IMR-90 (cell line): ENCODE measurements at regions not wholly inside any gene's neighbourhood (a gene's known extent, or its start where the extent isn't known, plus 50 kb on each side); places are given as distances from the start of the nearest gene placed in this dataset.

Source experiments
- ATAC-seq: fragments of 200-7000 bp; cut with Tn5 transposase; 2 replicates; pipeline ENCODE4 v1.9.1; 2020; ENCODE audit warnings: low read depth, mild to moderate bottlenecking, moderate library complexity
- BruUV-seq: library from RNA; stranded (reverse); fragments of 400-500 nt; replicated peaks from 2 replicates; lab custom pipeline; 2021; lab: Mats Ljungman, UMichigan
- CTCF ChIA-PET: fragments of 300-600 bp; formaldehyde crosslinking; extraction: SDS; loops from one replicate; lab custom pipeline; 2021; ENCODE audit warnings: antibody characterized with exemption; lab: Yijun Ruan, JAX
- POLR2A ChIA-PET: fragments of 300-600 bp; sonication (Branson Sonifier 250); formaldehyde crosslinking; loops from one replicate; lab custom pipeline; 2022; ENCODE audit warnings: antibody characterized with exemption; ENCODE audit not compliant: unreplicated experiment; lab: Charles Lee
- DNase-seq: peaks from one replicate; pipeline ENCODE4 v3.0.0; 2013
- H2AFZ ChIP-seq: replicated peaks from 2 replicates; pipeline ENCODE3; 2013; ENCODE audit warnings: low read length, mild to moderate bottlenecking; ENCODE audit not compliant: poor library complexity
- H2AK5ac ChIP-seq: 2 replicates; pipeline ENCODE4 v1.6.1; 2013; ENCODE audit warnings: low read depth, low read length, inconsistent platforms
- H2AK9ac ChIP-seq: replicated peaks from 2 replicates; pipeline ENCODE3; 2013; ENCODE audit warnings: mild to moderate bottlenecking, low read depth, low read length, moderate library complexity; ENCODE audit not compliant: poor library complexity
- H2BK120ac ChIP-seq: 2 replicates; pipeline ENCODE4 v1.6.1; 2013; ENCODE audit warnings: low read depth, low read length, inconsistent platforms
- H2BK15ac ChIP-seq: 3 replicates; pipeline ENCODE4 v1.6.1; 2013; ENCODE audit warnings: low read depth, low read length, inconsistent platforms
- H2BK20ac ChIP-seq: 2 replicates; pipeline ENCODE4 v1.6.1; 2013; ENCODE audit warnings: low read depth, mild to moderate bottlenecking, inconsistent platforms, low read length, moderate library complexity
- H2BK5ac ChIP-seq: 2 replicates; pipeline ENCODE4 v1.6.1; 2013; ENCODE audit warnings: mild to moderate bottlenecking, low read depth, low read length, inconsistent platforms; ENCODE audit not compliant: poor library complexity, severe bottlenecking
- H3K14ac ChIP-seq: replicated peaks from 2 replicates; pipeline ENCODE4 v1.6.1; 2013; ENCODE audit warnings: low read depth, low read length, inconsistent platforms
- H3K18ac ChIP-seq: 2 replicates; pipeline ENCODE4 v1.6.1; 2013; ENCODE audit warnings: low read depth, low read length, control low read depth
- H3K23ac ChIP-seq: 2 replicates; pipeline ENCODE4 v1.6.1; 2013; ENCODE audit warnings: low read depth, low read length, inconsistent platforms
- H3K27ac ChIP-seq: 2 replicates; pipeline ENCODE4 v1.5.1; 2013; ENCODE audit warnings: mild to moderate bottlenecking, control low read depth, low read length; ENCODE audit not compliant: insufficient read depth
- H3K27me3 ChIP-seq: 2 replicates; pipeline ENCODE4 v1.6.1; 2013; ENCODE audit warnings: low read length; ENCODE audit not compliant: control insufficient read depth, insufficient read depth
- H3K36me3 ChIP-seq: 2 replicates; pipeline ENCODE4 v1.6.1; 2013; ENCODE audit warnings: low read length, mixed read lengths; ENCODE audit not compliant: control insufficient read depth, insufficient read depth
- H3K4ac ChIP-seq: 2 replicates; pipeline ENCODE4 v1.6.1; 2013; ENCODE audit warnings: low read depth, low read length, inconsistent platforms
- H3K4me1 ChIP-seq: 2 replicates; pipeline ENCODE4 v1.6.1; 2013; ENCODE audit warnings: low read length, mixed read lengths; ENCODE audit not compliant: control insufficient read depth, insufficient read depth
- H3K4me2 ChIP-seq: 2 replicates; pipeline ENCODE4 v1.6.1; 2013; ENCODE audit warnings: low read depth, mild to moderate bottlenecking, control low read depth, low read length, moderate library complexity
- H3K4me3 ChIP-seq: 2 replicates; pipeline ENCODE4 v1.5.1; 2013; ENCODE audit warnings: low read depth, mild to moderate bottlenecking, control low read depth, low read length, moderate library complexity; ENCODE audit not compliant: insufficient read depth
- H3K56ac ChIP-seq: 2 replicates; pipeline ENCODE4 v1.6.1; 2013; ENCODE audit warnings: low read length, inconsistent platforms; ENCODE audit not compliant: insufficient read depth; ENCODE audit errors: extremely low read depth
- H3K79me1 ChIP-seq, 2 experiments: 2 replicates each; pipeline ENCODE4 v1.6.1; 2013; ENCODE audit warnings: low read length in 2 of 2, inconsistent platforms in 1 of 2, low read depth in 1 of 2
- H3K9ac ChIP-seq: 2 replicates; pipeline ENCODE4 v1.6.1; 2013; ENCODE audit warnings: low read depth, low read length, control low read depth
- H3K9me1 ChIP-seq: 2 replicates; pipeline ENCODE4 v1.6.1; 2013; ENCODE audit warnings: low read length, inconsistent platforms; ENCODE audit not compliant: insufficient read depth
- H3K9me3 ChIP-seq: 2 replicates; pipeline ENCODE4 v1.6.1; 2013; ENCODE audit warnings: low read length; ENCODE audit not compliant: control insufficient read depth, insufficient read depth
- H4K20me1 ChIP-seq: 2 replicates; pipeline ENCODE4 v1.6.1; 2013; ENCODE audit warnings: low read length, inconsistent platforms; ENCODE audit not compliant: insufficient read depth
- H4K5ac ChIP-seq: 2 replicates; pipeline ENCODE4 v1.6.1; 2013; ENCODE audit warnings: mild to moderate bottlenecking, low read depth, low read length, control low read depth
- H4K8ac ChIP-seq, 2 experiments: 2 replicates each; pipeline ENCODE4 v1.6.1; 2013; ENCODE audit warnings: low read depth in 2 of 2, low read length in 2 of 2, control low read depth in 1 of 2, inconsistent platforms in 1 of 2
- H4K91ac ChIP-seq: 2 replicates; pipeline ENCODE4 v1.6.1; 2013; ENCODE audit warnings: low read depth, low read length, inconsistent platforms; ENCODE audit not compliant: insufficient read depth
- BHLHE40 ChIP-seq: fragments of 150-350 bp; IDR thresholded peaks from 2 replicates; pipeline ENCODE4 v1.6.1; 2016; ENCODE audit warnings: mild to moderate bottlenecking, low read depth, low read length
- CEBPB ChIP-seq: IDR thresholded peaks from 2 replicates; pipeline ENCODE4 v1.6.1; 2012; ENCODE audit warnings: low read depth, low read length, improper control_type of control experiment
- CTCF ChIP-seq: conservative IDR thresholded peaks from 2 replicates; pipeline ENCODE4 v1.5.1; 2012; ENCODE audit warnings: mild to moderate bottlenecking, low read depth, low read length, improper control_type of control experiment
- FOS ChIP-seq: fragments of 150-350 bp; IDR thresholded peaks from 2 replicates; pipeline ENCODE4 v1.6.1; 2016; ENCODE audit warnings: low read depth, low read length
- MAFK ChIP-seq: IDR thresholded peaks from 2 replicates; pipeline ENCODE4 v1.6.1; 2012; ENCODE audit warnings: low read depth, low read length, improper control_type of control experiment
- MAZ ChIP-seq: IDR thresholded peaks from 2 replicates; pipeline ENCODE4 v1.6.1; 2012; ENCODE audit warnings: low read depth, mild to moderate bottlenecking, low read length, improper control_type of control experiment, moderate library complexity, borderline replicate concordance
- MXI1 ChIP-seq: IDR thresholded peaks from 2 replicates; pipeline ENCODE4 v1.6.1; 2012; ENCODE audit warnings: low read depth, mild to moderate bottlenecking, low read length, moderate library complexity, borderline replicate concordance
- POLR2A ChIP-seq: IDR thresholded peaks from 2 replicates; pipeline ENCODE4 v1.6.1; 2012; ENCODE audit warnings: mild to moderate bottlenecking, low read depth, low read length
- RAD21 ChIP-seq: IDR thresholded peaks from 2 replicates; pipeline ENCODE4 v1.6.1; 2012; ENCODE audit warnings: low read length, improper control_type of control experiment
- SMC3 ChIP-seq: fragments of 150-350 bp; IDR thresholded peaks from 2 replicates; pipeline ENCODE4 v1.6.1; 2016; ENCODE audit warnings: low read depth, mild to moderate bottlenecking, antibody characterized with exemption, low read length, moderate library complexity
- USF2 ChIP-seq: fragments of 150-350 bp; IDR thresholded peaks from 2 replicates; pipeline ENCODE4 v1.6.1; 2017; ENCODE audit warnings: mild to moderate bottlenecking, antibody characterized with exemption, low read length, low read depth
- WGBS, 2 experiments: methylation state at CpG; one replicate each; pipeline versions ENCODE4 v1.1.5 to v1.1.7; 2013; ENCODE audit warnings: missing lambda C conversion rate in 2 of 2; ENCODE audit not compliant: insufficient read length in 1 of 2; ENCODE audit errors: extremely low coverage in 2 of 2; 5-methylcytosine and 5-hydroxymethylcytosine counted together
- dilution Hi-C: fragments of 300-500 bp; cut with HindIII; formaldehyde crosslinking; loops from one replicate; pipeline ENCODE4 v1.14.3; 2018; ENCODE audit warnings: low sequenced_read_pairs; ENCODE audit not compliant: unreplicated experiment
- in situ Hi-C: fragments of 300-500 bp; cut with MboI; formaldehyde crosslinking; loops from 3 replicates; pipeline ENCODE4 v1.14.3; 2019; ENCODE audit warnings: low sequenced_read_pairs, inconsistent platforms, mixed read lengths
- intact Hi-C: fragments of 100-400 bp; cut with micrococcal nuclease; formaldehyde crosslinking; loops from 2 replicates; pipeline ENCODE4 v1.10.0; 2022
- TF ChIP-seq, protein P1 (sequence below): fragments of 150-350 bp; IDR thresholded peaks from 2 replicates; pipeline ENCODE4 v1.6.1; 2016; ENCODE audit warnings: low read depth, mild to moderate bottlenecking, low read length, moderate library complexity, borderline replicate concordance

DNA sequence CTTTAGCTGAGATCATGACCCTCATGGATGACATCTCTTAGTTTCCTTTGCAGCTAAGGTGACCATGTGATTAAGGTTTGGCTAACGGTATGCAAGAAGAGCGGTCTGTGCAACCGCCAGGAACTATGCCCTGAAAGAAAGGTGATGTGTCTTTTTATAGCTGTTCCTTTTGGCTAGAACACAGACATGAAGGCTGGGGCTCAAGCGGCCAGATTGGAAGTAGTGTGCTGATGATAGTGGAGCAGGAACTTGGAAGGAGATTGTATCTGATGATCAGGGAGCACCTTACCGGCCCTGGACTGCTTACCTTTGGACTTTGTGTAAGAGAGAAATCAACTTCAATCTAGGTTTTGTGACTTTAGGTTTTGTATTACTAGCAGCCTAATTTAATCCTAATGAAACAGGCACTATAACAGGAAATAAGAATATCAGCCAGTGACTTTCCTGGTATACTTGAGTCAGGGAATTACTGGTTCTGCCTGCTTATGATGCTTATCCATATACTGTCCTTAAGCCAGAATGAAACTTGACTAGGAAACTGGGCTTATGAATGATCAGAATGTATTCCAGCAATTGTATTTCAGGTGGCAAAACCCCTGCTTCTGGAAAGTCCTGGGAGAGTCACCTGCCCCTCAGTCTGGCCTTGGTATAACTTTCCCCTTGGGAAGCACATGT, 164.3 kb upstream of the LRIG1 start:
- Histone ChIP-seq H3K18ac (no peak overlapping the region), H3K4me3 (no peak overlapping the region), H3K9ac (no peak overlapping the region), H2AK5ac (no peak overlapping the region), H3K56ac (no peak overlapping the region), H3K4ac (no peak overlapping the region), H2BK15ac (no peak overlapping the region), H2AFZ (no peak overlapping the region), H2BK120ac (no peak overlapping the region), H3K4me2 (no peak overlapping the region), H4K8ac (no peak overlapping the region), H3K79me1 (no peaks in the 10 kb centered on the region), H2AK9ac (no peak overlapping the region), H3K4me1 (no peaks in the 10 kb centered on the region), H3K23ac (no peak overlapping the region), H4K5ac (no peak overlapping the region), H4K91ac (no peak overlapping the region), H3K9me1 (peaks cover 2% of the 10 kb centered on the region; the same call in 1 of the 2 replicates), H4K20me1 (no peaks in the 10 kb centered on the region), H2BK20ac (no peak overlapping the region), H3K14ac (no peak overlapping the region), H3K9me3 (no peaks in the 10 kb centered on the region), H3K27me3 (no peaks in the 10 kb centered on the region), H3K27ac (no peak overlapping the region), H2BK5ac (no peak overlapping the region), H3K36me3 (no peaks in the 10 kb centered on the region)
- POLR2A ChIA-PET, result no interaction called here
- DNase-seq (no peak), ATAC-seq (no peak)
- in situ Hi-C loops (no loop called here), intact Hi-C loops (no loop called here), dilution Hi-C loops (no loop called here)
- TF ChIP-seq BHLHE40 (no peak), MAFK (no peak), MAZ (no peak), USF2 (no peak), CEBPB (no peak), FOS (no peak), POLR2A (no peak), CTCF (no peak), SMC3 (no peak), MXI1 (no peak), RAD21 (no peak)
- TF ChIP-seq, protein P1, sequence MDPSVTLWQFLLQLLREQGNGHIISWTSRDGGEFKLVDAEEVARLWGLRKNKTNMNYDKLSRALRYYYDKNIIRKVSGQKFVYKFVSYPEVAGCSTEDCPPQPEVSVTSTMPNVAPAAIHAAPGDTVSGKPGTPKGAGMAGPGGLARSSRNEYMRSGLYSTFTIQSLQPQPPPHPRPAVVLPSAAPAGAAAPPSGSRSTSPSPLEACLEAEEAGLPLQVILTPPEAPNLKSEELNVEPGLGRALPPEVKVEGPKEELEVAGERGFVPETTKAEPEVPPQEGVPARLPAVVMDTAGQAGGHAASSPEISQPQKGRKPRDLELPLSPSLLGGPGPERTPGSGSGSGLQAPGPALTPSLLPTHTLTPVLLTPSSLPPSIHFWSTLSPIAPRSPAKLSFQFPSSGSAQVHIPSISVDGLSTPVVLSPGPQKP, result no peak
- no TSS peak for BruUV-seq
- WGBS, 2 experiments, result 89% methylated on average over 3 of the region's 5 CpGs; no CpG with 5 or more reads in 1 of the 2 experiments
- CTCF ChIA-PET, result no interaction called here
